ENCODE measurements at regions not wholly inside any gene's neighbourhood (a gene's known extent, or its start where the extent isn't known, plus 50 kb on each side); places are given as distances from the start of the nearest gene placed in this dataset.
A peak's percentile ranks its signal among the peaks of the same experiment; 100 is the strongest.

- Histone ChIP-seq H3K4me3 (ENCODE audit: low read depth, low read length) (no peak overlapping the region), H3K27ac (ENCODE audit: low read depth, low read length) (no peak overlapping the region), H3K9me3 (ENCODE audit: control insufficient read depth, insufficient read depth, low read length) (no peaks in the 10 kb centered on the region), H3K27me3 (ENCODE audit: control insufficient read depth, insufficient read depth, low read length) (peaks cover 7% of the 10 kb centered on the region)
- CTCF ChIA-PET: interaction anchor here (0.9 kb wide), 1 partner anchor 24 kb away, joined by 4 read pairs; no protein-coding TSS in a partner anchor
- no peak for TF ChIP-seq CTCF (IDR thresholded peaks at IDR 0.05; ENCODE audit: low read depth, low read length)
- POLR2A ChIA-PET: no interaction called here
- no peak for DNase-seq (ENCODE audit: low read depth, low spot score)
Observed at GRCh38 chr20:39897781-39898466, 791.1 kb downstream of the MAFB start.

- Histone ChIP-seq H3K27me3 (ENCODE audit: control insufficient read depth, insufficient read depth, low read length) (peaks cover 7% of the 10 kb centered on the region), H3K4me3 (ENCODE audit: low read depth, low read length) (no peak overlapping the region), H3K9me3 (ENCODE audit: control insufficient read depth, insufficient read depth, low read length) (no peaks in the 10 kb centered on the region), H3K27ac (ENCODE audit: low read depth, low read length) (no peak overlapping the region)
- ChIA-PET CTCF (no interaction called here), POLR2A (no interaction called here)
- DNase-seq (ENCODE audit: low read depth, low spot score): peak; percentile 87
- TF ChIP-seq CTCF (IDR thresholded peaks at IDR 0.05; ENCODE audit: low read depth, low read length): no peak
Observed at GRCh38 chr20:39897058-39897457, 792.0 kb downstream of the MAFB start.

GRCh38 chr20:39894067-39894466 is 795.0 kb downstream of the MAFB start:
- no peaks in the 10 kb centered on the region for H3K27me3 ChIP-seq (ENCODE audit: control insufficient read depth, insufficient read depth, low read length)
- H3K27ac ChIP-seq (ENCODE audit: low read depth, low read length): no peak overlapping the region
- no peak for TF ChIP-seq CTCF (IDR thresholded peaks at IDR 0.05; ENCODE audit: low read depth, low read length)
- no peak overlapping the region for H3K4me3 ChIP-seq (ENCODE audit: low read depth, low read length)
- no peak for DNase-seq (ENCODE audit: low read depth, low spot score)
- H3K9me3 ChIP-seq (ENCODE audit: control insufficient read depth, insufficient read depth, low read length): no peaks in the 10 kb centered on the region
- CTCF ChIA-PET: interaction anchor here (0.8 to 1.7 kb wide), 2 partner anchors 20 to 34 kb away, joined by 3 to 6 read pairs; no protein-coding TSS in a partner anchor
- POLR2A ChIA-PET: no interaction called here

- no peak overlapping the region for H3K27ac ChIP-seq (ENCODE audit: low read depth, low read length)
- H3K9me3 ChIP-seq (ENCODE audit: control insufficient read depth, insufficient read depth, low read length): no peaks in the 10 kb centered on the region
- ChIA-PET CTCF (interaction anchor here (1.6 to 2.0 kb wide), 2 partner anchors 19 to 64 kb away, joined by 5 to 11 read pairs; no protein-coding TSS in a partner anchor), POLR2A (no interaction called here)
- no peaks in the 10 kb centered on the region for H3K27me3 ChIP-seq (ENCODE audit: control insufficient read depth, insufficient read depth, low read length)
- TF ChIP-seq CTCF (IDR thresholded peaks at IDR 0.05; ENCODE audit: low read depth, low read length): peak; percentile 36
- DNase-seq (ENCODE audit: low read depth, low spot score): peak; percentile 60
- no peak overlapping the region for H3K4me3 ChIP-seq (ENCODE audit: low read depth, low read length)
Observed at GRCh38 chr20:39893003-39893685, 795.9 kb downstream of the MAFB start.

- POLR2A ChIA-PET: no interaction called here
- H3K4me3 ChIP-seq (ENCODE audit: low read depth, low read length): no peak overlapping the region
- no peaks in the 10 kb centered on the region for H3K27me3 ChIP-seq (ENCODE audit: control insufficient read depth, insufficient read depth, low read length)
- CTCF ChIA-PET: interaction anchor here (0.9 to 1.6 kb wide), 2 partner anchors 17 to 61 kb away, joined by 3 to 4 read pairs; no protein-coding TSS in a partner anchor
- DNase-seq (ENCODE audit: low read depth, low spot score): no peak
- no peaks in the 10 kb centered on the region for H3K9me3 ChIP-seq (ENCODE audit: control insufficient read depth, insufficient read depth, low read length)
- no peak overlapping the region for H3K27ac ChIP-seq (ENCODE audit: low read depth, low read length)
- no peak for TF ChIP-seq CTCF (IDR thresholded peaks at IDR 0.05; ENCODE audit: low read depth, low read length)
Observed at GRCh38 chr20:39890697-39891096, 798.3 kb downstream of the MAFB start.

Data from AG04450 (cell line).